HG03442 (cell line): ENCODE measurements at regions not wholly inside any gene's neighbourhood (a gene's known extent, or its start where the extent isn't known, plus 50 kb on each side); places are given as distances from the start of the nearest gene placed in this dataset.
"Not testable (repeated sequence)": the region's sequence is repeated elsewhere in the genome, so short reads cannot be mapped to it uniquely, and the experiment has no call there.

Experiments used
- ATAC-seq: cut with Tn5 transposase; IDR thresholded peaks from one replicate; pipeline ENCODE4 v1.9.1; 2021; ENCODE audit warnings: mild to moderate bottlenecking, moderate library complexity; ENCODE audit not compliant: unreplicated experiment

DNA sequence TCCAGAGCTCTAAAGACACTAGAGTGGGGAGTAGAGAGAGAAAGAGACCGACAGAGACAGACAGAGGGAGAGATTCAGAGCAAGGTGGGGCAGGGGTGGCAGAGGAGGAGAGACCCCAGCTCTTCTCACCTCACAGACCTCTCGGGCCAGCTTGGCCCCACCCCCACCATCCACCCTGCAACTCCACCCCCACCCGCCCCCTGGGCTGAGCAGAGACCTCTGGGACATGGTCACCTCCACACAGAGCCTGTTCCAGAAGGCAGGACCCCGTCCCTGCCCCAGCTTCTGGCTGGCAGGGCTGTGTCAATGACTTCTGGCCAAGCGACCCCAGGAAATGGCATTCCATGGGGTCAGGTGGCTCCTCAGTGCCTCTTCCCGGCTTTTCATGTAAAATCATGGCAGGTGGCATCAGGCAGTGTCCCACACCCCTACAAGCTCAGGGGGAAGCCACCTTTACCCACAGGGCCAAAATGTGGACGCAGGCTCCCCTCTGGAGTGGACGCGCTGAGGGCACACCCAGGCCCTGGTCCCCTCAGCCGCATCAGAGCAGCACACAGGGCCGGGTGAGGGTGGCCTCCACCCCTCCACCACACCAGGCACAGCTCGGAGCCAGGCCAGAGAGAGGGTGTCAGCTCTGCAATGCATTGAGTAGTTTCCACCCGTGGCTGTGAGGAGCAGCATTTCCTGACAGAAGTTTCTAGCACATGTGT lies 131.2 kb upstream of the LPCAT1 start:
- no peak for ATAC-seq

- ATAC-seq = peak; percentile 83
Measured at GRCh38 chr5:1653698-1654651, 130.2 kb upstream of the LPCAT1 start.

DNA sequence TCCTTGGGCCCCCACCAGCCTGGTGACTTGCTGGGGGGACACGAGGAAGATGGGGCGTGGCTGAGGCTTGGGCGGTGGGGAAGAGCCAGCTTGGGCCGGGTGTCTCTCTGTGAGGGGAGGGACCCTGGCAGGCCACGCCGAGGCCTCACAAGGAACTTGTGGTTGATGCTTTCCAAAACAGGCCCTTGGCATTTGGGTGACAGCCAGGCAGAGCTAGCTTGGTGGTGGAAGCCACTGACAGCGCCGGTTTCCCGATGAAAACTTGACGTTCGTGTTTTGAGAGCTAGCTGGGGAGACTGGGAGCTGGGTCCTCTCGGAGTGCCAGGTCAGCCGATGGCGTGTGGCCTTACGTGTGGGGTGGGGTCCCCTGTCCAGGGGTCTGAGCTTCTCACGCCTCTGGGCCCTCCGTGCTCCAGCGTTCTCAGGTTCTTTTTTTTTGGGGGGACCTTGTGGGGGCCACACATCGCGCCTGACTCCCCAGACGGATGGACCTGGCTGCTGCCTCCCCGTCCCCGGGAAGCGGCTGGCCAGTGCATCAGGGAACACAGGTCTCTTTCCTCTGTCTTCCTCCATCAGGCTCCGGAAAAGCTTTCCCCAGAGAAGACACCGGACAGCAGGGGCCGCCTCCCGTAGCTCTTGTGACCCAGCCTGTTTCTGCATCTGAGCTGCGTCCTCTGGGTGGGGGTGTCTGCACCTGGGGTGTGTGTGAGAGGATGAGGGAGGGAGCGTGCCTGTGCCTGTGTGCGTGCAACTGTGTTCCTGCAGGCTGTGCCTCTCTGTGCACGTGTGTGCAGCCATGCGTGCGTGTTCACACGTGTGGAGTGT lies 129.3 kb upstream of the LPCAT1 start:
- ATAC-seq = peak; percentile 26

GRCh38 chr5:1651971-1652872 lies 128.5 kb upstream of the LPCAT1 start:
- no peak for ATAC-seq

- ATAC-seq = no peak
Measured at GRCh38 chr5:1651250-1651649, 127.5 kb upstream of the LPCAT1 start.

DNA sequence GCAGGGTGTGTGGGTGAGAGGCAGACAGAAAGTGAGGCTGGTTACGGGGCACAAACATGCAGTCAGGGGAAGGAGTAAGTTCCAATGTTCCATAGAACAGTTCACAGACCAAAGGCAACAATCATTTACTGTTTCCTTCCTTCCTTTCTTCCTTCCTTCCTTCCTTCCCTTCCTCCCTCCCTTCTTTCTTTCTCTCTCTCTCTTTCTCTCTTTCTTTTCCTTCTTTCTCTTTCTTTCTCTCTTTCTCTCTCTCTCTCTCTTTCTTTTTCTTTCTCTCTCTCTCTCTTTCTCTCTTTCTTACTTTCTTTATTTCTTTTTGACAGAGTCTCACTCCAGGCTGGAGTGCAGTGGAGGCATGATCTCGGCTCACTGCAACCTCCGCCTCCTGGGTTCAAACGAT lies 125.8 kb upstream of the LPCAT1 start:
- ATAC-seq = no peak

- ATAC-seq = no peak
Measured at GRCh38 chr5:1648806-1649205, 125.0 kb upstream of the LPCAT1 start.

DNA sequence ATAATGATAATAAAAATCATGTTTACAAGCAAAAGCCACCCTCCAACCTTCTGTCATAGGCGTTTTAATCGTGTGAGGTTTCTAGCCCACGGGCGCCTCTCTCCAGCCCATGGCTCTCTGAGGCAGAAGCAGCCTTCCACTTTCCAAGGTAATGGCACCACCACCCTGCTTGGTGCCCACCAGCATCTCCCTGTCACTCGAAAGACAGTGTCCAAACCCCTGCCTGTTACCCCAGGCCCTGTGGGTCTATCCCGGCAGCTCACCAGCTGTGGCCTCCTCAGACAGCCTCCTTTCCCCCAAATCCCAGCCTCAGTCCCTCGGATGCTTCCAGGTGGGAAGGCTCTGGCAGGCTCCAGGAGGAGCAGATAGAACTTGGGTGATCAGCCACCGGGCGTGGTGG lies 123.8 kb upstream of the LPCAT1 start:
- no peak for ATAC-seq

GRCh38 chr5:1644810-1645571 lies 121.2 kb upstream of the LPCAT1 start:
- ATAC-seq = peak; percentile 69

- not testable (repeated sequence) for ATAC-seq
Measured at GRCh38 chr5:1644393-1644809, 120.6 kb upstream of the LPCAT1 start.

- no peak for ATAC-seq
Measured at GRCh38 chr5:1643651-1644392, 120.1 kb upstream of the LPCAT1 start.

GRCh38 chr5:1642621-1643061 lies 118.9 kb upstream of the LPCAT1 start:
- no peak for ATAC-seq

DNA sequence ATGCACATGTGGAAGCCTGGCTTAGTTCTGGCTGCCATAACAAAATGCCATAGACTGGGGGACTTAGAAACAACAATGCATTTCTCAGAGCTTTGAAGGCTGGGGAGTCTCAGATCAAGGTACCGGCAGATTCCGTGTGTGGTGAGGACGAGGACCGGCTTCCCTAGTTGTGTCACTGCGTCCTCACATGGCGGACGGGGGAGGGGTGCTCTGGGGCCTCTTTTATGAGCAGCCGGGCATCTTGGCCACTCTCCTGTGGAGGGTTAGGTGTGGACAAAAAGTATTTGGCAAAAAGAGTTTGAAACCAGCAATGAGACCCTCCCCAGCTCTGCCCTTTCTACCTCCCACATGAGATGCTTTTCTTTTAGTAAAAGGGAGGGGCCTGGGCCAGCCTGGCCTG lies 118.5 kb upstream of the LPCAT1 start:
- ATAC-seq = no peak

GRCh38 chr5:1641560-1642166 lies 117.9 kb upstream of the LPCAT1 start:
- ATAC-seq = peak; percentile 80

DNA sequence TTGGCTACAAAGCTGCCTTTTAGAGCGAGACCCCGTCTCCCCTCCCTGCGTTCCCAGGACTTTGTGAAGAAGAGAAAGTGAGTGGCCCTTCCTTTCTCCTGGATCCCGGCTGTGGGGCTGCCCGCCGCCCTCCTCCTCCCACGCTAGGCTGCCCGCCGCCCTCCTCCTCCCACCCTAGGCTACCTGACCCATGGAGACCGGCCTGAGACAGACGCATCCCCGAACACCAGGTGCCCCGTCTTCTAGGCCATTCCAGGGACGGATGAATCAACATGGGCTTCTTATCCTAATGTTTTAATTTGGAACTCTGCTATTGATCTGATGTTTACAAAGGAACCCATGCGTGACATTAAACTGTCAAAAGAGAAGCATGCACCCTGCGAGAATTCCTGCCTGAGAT lies 117.3 kb upstream of the LPCAT1 start:
- no peak for ATAC-seq

- ATAC-seq = no peak
Measured at GRCh38 chr5:1640421-1640881, 116.7 kb upstream of the LPCAT1 start.

GRCh38 chr5:1639757-1640156 lies 116.0 kb upstream of the LPCAT1 start:
- ATAC-seq = no peak
